Breast epithelium (tissue), 4 donors: ENCODE measurements at regions not wholly inside any gene's neighbourhood (a gene's known extent, or its start where the extent isn't known, plus 50 kb on each side); places are given as distances from the start of the nearest gene placed in this dataset.

Experiments used
- DNase-seq, 2 donors: peaks; one replicate each; pipeline ENCODE4 v3.0.0-alpha.2; 2019; ENCODE audit warnings: low spot score in 2 of 2
- H3K27ac ChIP-seq, 2 donors: fragments of 200-600 bp; sonication (generic) in 1 of 2; one replicate each; pipeline ENCODE4 v1.5.1; 2016 to 2019; ENCODE audit warnings: mild to moderate bottlenecking in 1 of 2
- H3K27me3 ChIP-seq, 2 donors: fragments of 200-600 bp; sonication (generic) in 1 of 2; one replicate each; pipeline versions ENCODE4 v1.5.1 to v1.6.0; 2017 to 2019; ENCODE audit warnings: control low read depth in 1 of 2, mild to moderate bottlenecking in 1 of 2
- H3K36me3 ChIP-seq: fragments of 200-600 bp; one replicate; pipeline ENCODE4 v1.5.1; 2019
- H3K4me1 ChIP-seq, 2 donors: fragments of 200-600 bp; sonication (generic); one replicate each; pipeline ENCODE4 v1.5.1; 2016 to 2019; ENCODE audit warnings: control low read depth in 1 of 2
- H3K4me3 ChIP-seq, 3 donors: fragments of 200-600 bp; sonication (generic); 1 replicate in 2 of 3; 2 replicates in 1 of 3; pipeline ENCODE4 v1.5.1; 2016 to 2019; ENCODE audit warnings: mild to moderate bottlenecking in 3 of 3, moderate library complexity in 2 of 3
- H3K9me3 ChIP-seq, 2 donors: fragments of 200-600 bp; sonication (generic) in 1 of 2; one replicate each; pipeline ENCODE4 v1.5.1; 2016 to 2019; ENCODE audit warnings: control low read depth in 1 of 2
- CTCF ChIP-seq, 3 donors: fragments of 450-650 bp; IDR thresholded peaks; one replicate each; pipeline ENCODE4 v1.5.1; 2016 to 2017; ENCODE audit warnings: antibody characterized with exemption in 3 of 3, mild to moderate bottlenecking in 3 of 3, moderate library complexity in 3 of 3
- POLR2A ChIP-seq: fragments of 450-650 bp; IDR thresholded peaks from one replicate; pipeline ENCODE4 v1.6.1; 2016; ENCODE audit warnings: antibody characterized with exemption, mild to moderate bottlenecking, moderate library complexity
- POLR2AphosphoS5 ChIP-seq, 3 donors: sonication (generic); formaldehyde crosslinking; IDR thresholded peaks; one replicate each; pipeline ENCODE4 v1.6.1; 2017; ENCODE audit warnings: antibody characterized with exemption in 3 of 3
- intact Hi-C: fragments of 100-400 bp; cut with DNase I; formaldehyde crosslinking; loops from one replicate; pipeline ENCODE4 v1.15.1; 2023; ENCODE audit warnings: low total_unique reads

- H3K4me3 ChIP-seq = no peak overlapping the region
- H3K4me1 ChIP-seq = peaks cover 3 to 9% of the 10 kb centered on the region in 2 donors
- intact Hi-C loops = loop anchor here (10.0 kb wide), 1 partner anchor 247 kb away; no protein-coding TSS in a partner anchor
- no peak for DNase-seq
- no peaks in the 10 kb centered on the region for H3K36me3 ChIP-seq
- no peaks in the 10 kb centered on the region for H3K9me3 ChIP-seq
- H3K27ac ChIP-seq = peak overlapping the region; percentile 20 to 85
- TF ChIP-seq CTCF (IDR thresholded peaks at IDR 0.05) = no peak
- no peak for TF ChIP-seq POLR2AphosphoS5 (IDR thresholded peaks at IDR 0.05)
- no peak for TF ChIP-seq POLR2A
- H3K27me3 ChIP-seq = no peaks in the 10 kb centered on the region
These were observed 87.0 kb downstream of the FAM217A start for GRCh38 chr6:3991941-3992340.

GRCh38 chr6:3996349-3996748, 82.6 kb downstream of the FAM217A start:
- H3K4me1 ChIP-seq = peaks cover 2 to 5% of the 10 kb centered on the region in 2 donors
- H3K9me3 ChIP-seq = no peaks in the 10 kb centered on the region
- TF ChIP-seq POLR2AphosphoS5 (IDR thresholded peaks at IDR 0.05) (no peak), CTCF (IDR thresholded peaks at IDR 0.05) (no peak), POLR2A (no peak)
- intact Hi-C loops = loop anchor here (10.0 kb wide), 1 partner anchor 252 kb away; no protein-coding TSS in a partner anchor
- no peak for DNase-seq
- no peak overlapping the region for H3K4me3 ChIP-seq
- H3K36me3 ChIP-seq = no peaks in the 10 kb centered on the region
- H3K27me3 ChIP-seq = no peaks in the 10 kb centered on the region
- peak overlapping the region in 1 of 2 donors; percentile 31 for H3K27ac ChIP-seq

- Histone ChIP-seq H3K4me3 (no peak overlapping the region), H3K36me3 (no peaks in the 10 kb centered on the region), H3K27ac (peak overlapping the region; percentile 10 to 31), H3K4me1 (no peaks in the 10 kb centered on the region), H3K27me3 (no peaks in the 10 kb centered on the region), H3K9me3 (no peaks in the 10 kb centered on the region)
- intact Hi-C loops = loop anchor here (10.0 kb wide), 1 partner anchor 252 kb away; no protein-coding TSS in a partner anchor
- no peak for DNase-seq
- TF ChIP-seq POLR2AphosphoS5 (IDR thresholded peaks at IDR 0.05) (no peak), CTCF (IDR thresholded peaks at IDR 0.05) (no peak), POLR2A (no peak)
These were observed 81.7 kb downstream of the FAM217A start for GRCh38 chr6:3997177-3997770.

GRCh38 chr6:3999800-4000661, 78.9 kb downstream of the FAM217A start:
- DNase-seq = no peak
- Histone ChIP-seq H3K36me3 (no peaks in the 10 kb centered on the region), H3K27ac (no peak overlapping the region), H3K4me1 (no peaks in the 10 kb centered on the region), H3K9me3 (no peaks in the 10 kb centered on the region), H3K27me3 (no peaks in the 10 kb centered on the region), H3K4me3 (no peak overlapping the region)
- TF ChIP-seq POLR2A (no peak), CTCF (IDR thresholded peaks at IDR 0.05) (no peak), POLR2AphosphoS5 (IDR thresholded peaks at IDR 0.05) (no peak)
- intact Hi-C loops = loop anchor here (10.0 kb wide), 1 partner anchor 255 kb away; no protein-coding TSS in a partner anchor

GRCh38 chr6:4004249-4004648, 74.7 kb downstream of the FAM217A start:
- Histone ChIP-seq H3K27me3 (no peaks in the 10 kb centered on the region), H3K4me1 (no peaks in the 10 kb centered on the region), H3K36me3 (no peaks in the 10 kb centered on the region), H3K4me3 (no peak overlapping the region), H3K27ac (no peak overlapping the region), H3K9me3 (no peaks in the 10 kb centered on the region)
- no peak for TF ChIP-seq POLR2A
- no peak for TF ChIP-seq POLR2AphosphoS5 (IDR thresholded peaks at IDR 0.05)
- TF ChIP-seq CTCF (IDR thresholded peaks at IDR 0.05) = no peak
- no peak for DNase-seq
- intact Hi-C loops = no loop called here
